Lower leg skin (tissue), 3 donors: ENCODE measurements at regions not wholly inside any gene's neighbourhood (a gene's known extent, or its start where the extent isn't known, plus 50 kb on each side); places are given as distances from the start of the nearest gene placed in this dataset.

Experiments used
- POLR2A ChIP-seq, 2 donors: fragments of 450-650 bp; IDR thresholded peaks; one replicate each; pipeline ENCODE4 v1.6.1; 2016 to 2017; ENCODE audit warnings: antibody characterized with exemption in 2 of 2, mild to moderate bottlenecking in 1 of 2, moderate library complexity in 1 of 2
- TF ChIP-seq, protein P1 (sequence below), 3 donors: fragments of 450-650 bp; IDR thresholded peaks; one replicate each; pipeline ENCODE4 v1.5.1; 2016; ENCODE audit warnings: antibody characterized with exemption in 3 of 3, mild to moderate bottlenecking in 3 of 3, moderate library complexity in 2 of 3

DNA sequence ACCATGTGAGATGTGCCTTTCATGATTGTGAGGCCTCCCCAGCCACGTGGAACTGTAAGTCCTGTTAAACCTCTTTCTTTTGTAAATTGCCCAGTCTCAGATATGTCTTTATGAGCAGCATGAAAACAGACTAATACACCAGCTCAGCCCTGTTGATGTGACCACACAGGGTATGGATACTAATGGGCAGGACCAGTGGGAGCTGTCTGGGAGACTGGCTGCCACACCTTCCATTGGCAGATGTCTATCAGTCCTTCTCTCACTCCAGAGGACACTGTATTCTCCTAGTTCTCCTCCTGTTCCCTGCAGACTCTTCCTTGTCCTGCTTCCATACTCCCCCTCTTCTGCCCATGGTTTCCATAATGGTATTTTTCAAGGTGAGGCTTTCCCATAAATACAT lies 104.4 kb downstream of the PRLHR start:
- TF ChIP-seq, protein P1, sequence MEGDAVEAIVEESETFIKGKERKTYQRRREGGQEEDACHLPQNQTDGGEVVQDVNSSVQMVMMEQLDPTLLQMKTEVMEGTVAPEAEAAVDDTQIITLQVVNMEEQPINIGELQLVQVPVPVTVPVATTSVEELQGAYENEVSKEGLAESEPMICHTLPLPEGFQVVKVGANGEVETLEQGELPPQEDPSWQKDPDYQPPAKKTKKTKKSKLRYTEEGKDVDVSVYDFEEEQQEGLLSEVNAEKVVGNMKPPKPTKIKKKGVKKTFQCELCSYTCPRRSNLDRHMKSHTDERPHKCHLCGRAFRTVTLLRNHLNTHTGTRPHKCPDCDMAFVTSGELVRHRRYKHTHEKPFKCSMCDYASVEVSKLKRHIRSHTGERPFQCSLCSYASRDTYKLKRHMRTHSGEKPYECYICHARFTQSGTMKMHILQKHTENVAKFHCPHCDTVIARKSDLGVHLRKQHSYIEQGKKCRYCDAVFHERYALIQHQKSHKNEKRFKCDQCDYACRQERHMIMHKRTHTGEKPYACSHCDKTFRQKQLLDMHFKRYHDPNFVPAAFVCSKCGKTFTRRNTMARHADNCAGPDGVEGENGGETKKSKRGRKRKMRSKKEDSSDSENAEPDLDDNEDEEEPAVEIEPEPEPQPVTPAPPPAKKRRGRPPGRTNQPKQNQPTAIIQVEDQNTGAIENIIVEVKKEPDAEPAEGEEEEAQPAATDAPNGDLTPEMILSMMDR (IDR thresholded peaks at IDR 0.05), result no peak
- TF ChIP-seq POLR2A (IDR thresholded peaks at IDR 0.05), result no peak
